ENCODE measurements at regions not wholly inside any gene's neighbourhood (a gene's known extent, or its start where the extent isn't known, plus 50 kb on each side); places are given as distances from the start of the nearest gene placed in this dataset.

- no peaks in the 10 kb centered on the region for H3K4me1 ChIP-seq
- no peak overlapping the region for H3K27ac ChIP-seq (replicated peaks)
- TF ChIP-seq CTCF (IDR thresholded peaks at IDR 0.05; ENCODE audit: borderline replicate concordance): no peak
- H3K9me3 ChIP-seq (replicated peaks): no peaks in the 10 kb centered on the region
- DNase-seq: no peak
- intact Hi-C loops (cut with micrococcal nuclease): no loop called here
- no peaks in the 10 kb centered on the region for H3K36me3 ChIP-seq
- H3K4me3 ChIP-seq: no peak overlapping the region
- H3K27me3 ChIP-seq (ENCODE audit: low read depth): no peaks in the 10 kb centered on the region
These were observed 116.9 kb upstream of the DTNBP1 start for GRCh38 chr6:15779726-15780125.

GRCh38 chr6:15776458-15776980, 113.7 kb upstream of the DTNBP1 start:
- no peaks in the 10 kb centered on the region for H3K4me1 ChIP-seq
- no peaks in the 10 kb centered on the region for H3K9me3 ChIP-seq (replicated peaks)
- no peak for DNase-seq
- TF ChIP-seq CTCF (IDR thresholded peaks at IDR 0.05; ENCODE audit: borderline replicate concordance): no peak
- no peaks in the 10 kb centered on the region for H3K27me3 ChIP-seq (ENCODE audit: low read depth)
- no peak overlapping the region for H3K4me3 ChIP-seq
- intact Hi-C loops (cut with micrococcal nuclease): no loop called here
- H3K36me3 ChIP-seq: no peaks in the 10 kb centered on the region
- H3K27ac ChIP-seq (replicated peaks): no peak overlapping the region

GRCh38 chr6:15775741-15776140, 112.9 kb upstream of the DTNBP1 start:
- no peaks in the 10 kb centered on the region for H3K4me1 ChIP-seq
- DNase-seq: no peak
- H3K36me3 ChIP-seq: no peaks in the 10 kb centered on the region
- H3K27me3 ChIP-seq (ENCODE audit: low read depth): no peaks in the 10 kb centered on the region
- H3K4me3 ChIP-seq: no peak overlapping the region
- no peaks in the 10 kb centered on the region for H3K9me3 ChIP-seq (replicated peaks)
- no peak overlapping the region for H3K27ac ChIP-seq (replicated peaks)
- intact Hi-C loops (cut with micrococcal nuclease): no loop called here
- no peak for TF ChIP-seq CTCF (IDR thresholded peaks at IDR 0.05; ENCODE audit: borderline replicate concordance)

GRCh38 chr6:15775076-15775634, 112.3 kb upstream of the DTNBP1 start:
- no peak for TF ChIP-seq CTCF (IDR thresholded peaks at IDR 0.05; ENCODE audit: borderline replicate concordance)
- Histone ChIP-seq H3K27ac (replicated peaks) (no peak overlapping the region), H3K4me3 (no peak overlapping the region), H3K9me3 (replicated peaks) (no peaks in the 10 kb centered on the region), H3K4me1 (no peaks in the 10 kb centered on the region), H3K27me3 (ENCODE audit: low read depth) (no peaks in the 10 kb centered on the region), H3K36me3 (no peaks in the 10 kb centered on the region)
- DNase-seq: no peak
- intact Hi-C loops (cut with micrococcal nuclease): no loop called here

GRCh38 chr6:15773806-15774410, 111.1 kb upstream of the DTNBP1 start:
- H3K4me1 ChIP-seq: no peaks in the 10 kb centered on the region
- H3K4me3 ChIP-seq: no peak overlapping the region
- no peak for TF ChIP-seq CTCF (IDR thresholded peaks at IDR 0.05; ENCODE audit: borderline replicate concordance)
- no peak overlapping the region for H3K27ac ChIP-seq (replicated peaks)
- DNase-seq: no peak
- no peaks in the 10 kb centered on the region for H3K27me3 ChIP-seq (ENCODE audit: low read depth)
- intact Hi-C loops (cut with micrococcal nuclease): no loop called here
- H3K9me3 ChIP-seq (replicated peaks): no peaks in the 10 kb centered on the region
- H3K36me3 ChIP-seq: no peaks in the 10 kb centered on the region
